Fibroblast of skin of left quadriceps (primary cell): ENCODE measurements at regions not wholly inside any gene's neighbourhood (a gene's known extent, or its start where the extent isn't known, plus 50 kb on each side); places are given as distances from the start of the nearest gene placed in this dataset.
A peak's percentile ranks its signal among the peaks of the same experiment; 100 is the strongest.

Source experiments
- DNase-seq, 2 experiments: peaks; one replicate each; pipeline ENCODE4 v3.0.0-alpha.2; 2013; ENCODE audit warnings: low read depth in 2 of 2

- no peak for DNase-seq
These were observed 235.8 kb upstream of the NLRP1 start for GRCh38 chr17:5819921-5820685.

GRCh38 chr17:5820721-5821456 is 236.6 kb upstream of the NLRP1 start:
- DNase-seq, result no peak

- DNase-seq, result no peak
These were observed 237.5 kb upstream of the NLRP1 start for GRCh38 chr17:5821803-5822202.

GRCh38 chr17:5822281-5823060 is 238.2 kb upstream of the NLRP1 start:
- no peak for DNase-seq

GRCh38 chr17:5823219-5823618 is 238.9 kb upstream of the NLRP1 start:
- DNase-seq, result no peak

- no peak for DNase-seq
These were observed 241.5 kb upstream of the NLRP1 start for GRCh38 chr17:5825717-5826330.

GRCh38 chr17:5826384-5826783 is 242.1 kb upstream of the NLRP1 start:
- DNase-seq, result no peak

- DNase-seq, result no peak
These were observed 239.3 kb upstream of the WSCD1 start for GRCh38 chr17:5830921-5831320.

GRCh38 chr17:5832886-5833285 is 237.3 kb upstream of the WSCD1 start:
- peak; percentile 21 to 37 for DNase-seq

GRCh38 chr17:5837055-5837491 is 233.1 kb upstream of the WSCD1 start:
- DNase-seq, result no peak

GRCh38 chr17:5838661-5839300 is 231.4 kb upstream of the WSCD1 start:
- DNase-seq, result no peak

GRCh38 chr17:5840811-5841446 is 229.2 kb upstream of the WSCD1 start:
- no peak for DNase-seq

GRCh38 chr17:5841862-5842261 is 228.3 kb upstream of the WSCD1 start:
- no peak for DNase-seq

GRCh38 chr17:5843366-5844026 is 226.7 kb upstream of the WSCD1 start:
- DNase-seq, result no peak

GRCh38 chr17:5846001-5846400 is 224.2 kb upstream of the WSCD1 start:
- no peak for DNase-seq

- no peak for DNase-seq
These were observed 215.2 kb upstream of the WSCD1 start for GRCh38 chr17:5854871-5855554.

GRCh38 chr17:5861246-5861645 is 208.9 kb upstream of the WSCD1 start:
- no peak for DNase-seq

- DNase-seq, result no peak
These were observed 208.3 kb upstream of the WSCD1 start for GRCh38 chr17:5861854-5862253.

GRCh38 chr17:5862395-5862794 is 207.8 kb upstream of the WSCD1 start:
- DNase-seq, result no peak
